A549 (cell line): ENCODE measurements at regions not wholly inside any gene's neighbourhood (a gene's known extent, or its start where the extent isn't known, plus 50 kb on each side); places are given as distances from the start of the nearest gene placed in this dataset.

Source experiments
- ATAC-seq, 2 experiments: fragments of 200-7000 bp in 1 of 2; fragments of >200 bp in 1 of 2; cut with Nextera tagmentation in 1 of 2; cut with Tn5 transposase in 1 of 2; 3 replicates each; pipeline versions ENCODE4 v1.8.0 to v1.9.1; 2018 to 2020; ENCODE audit warnings: mild to moderate bottlenecking in 1 of 2, moderate library complexity in 1 of 2
- CTCF ChIA-PET: fragments of 300-600 bp; sonication (Branson Sonifier 250); formaldehyde crosslinking; extraction: SDS; loops from one replicate; lab custom pipeline; 2021; ENCODE audit warnings: antibody characterized with exemption, inconsistent platforms; lab: Yijun Ruan, JAX
- POLR2A ChIA-PET: fragments of 350-600 bp; formaldehyde crosslinking; extraction: SDS; loops from one replicate; lab custom pipeline; 2021; ENCODE audit warnings: antibody characterized with exemption, inconsistent platforms; lab: Yijun Ruan, JAX
- DNase-seq, 2 experiments: peaks; one replicate each; pipeline versions ENCODE4 v3.0.0 to v3.0.0-alpha.2; 2011 to 2016; ENCODE audit warnings: low read depth in 1 of 2, low spot score in 1 of 2
- FAIRE-seq: peaks from 2 replicates; lab custom pipeline; 2011; peaks lifted over from hg19 to GRCh38; lab: Jason Lieb, UNC
- H3K27ac ChIP-seq, 2 experiments: fragments of >200 bp; sonication (Bioruptor Twin); formaldehyde crosslinking; 3 replicates each; pipeline ENCODE4 v1.5.1; 2016 to 2017
- H3K4me1 ChIP-seq: fragments of >200 bp; sonication (Bioruptor Twin); formaldehyde crosslinking; 3 replicates; pipeline ENCODE4 v1.6.1; 2016
- H3K4me2 ChIP-seq: fragments of >200 bp; sonication (Bioruptor Twin); formaldehyde crosslinking; 3 replicates; pipeline ENCODE4 v1.6.1; 2016
- H3K4me3 ChIP-seq: fragments of >200 bp; sonication (Bioruptor Twin); formaldehyde crosslinking; 3 replicates; pipeline ENCODE4 v1.5.1; 2016
- H3K9me3 ChIP-seq: fragments of >200 bp; sonication (Bioruptor Twin); formaldehyde crosslinking; 3 replicates; pipeline ENCODE4 v1.6.1; 2016
- BCL3 ChIP-seq: fragments of >200 bp; sonication (Bioruptor Twin); formaldehyde crosslinking; IDR thresholded peaks from 3 replicates; pipeline ENCODE4 v1.6.1; 2016
- BHLHE40 ChIP-seq: IDR thresholded peaks from 2 replicates; pipeline ENCODE4 v1.6.1; 2012; ENCODE audit warnings: low read depth, low read length, inconsistent platforms
- CBX8 ChIP-seq: fragments of 200-600 bp; sonication (generic); IDR thresholded peaks from 2 replicates; pipeline ENCODE4 v1.6.1; 2016
- CEBPB ChIP-seq, 2 experiments: fragments of >200 bp in 1 of 2; sonication (Bioruptor Twin) in 1 of 2; formaldehyde crosslinking in 1 of 2; IDR thresholded peaks; 2 replicates each; pipeline ENCODE4 v1.6.1; 2012 to 2016
- EHF ChIP-seq: fragments of 250-450 bp; sonication (Bioruptor Pico); IDR thresholded peaks from 2 replicates; pipeline ENCODE4 v1.5.0; 2020; ENCODE audit warnings: mild to moderate bottlenecking
- EHMT2 ChIP-seq: fragments of 200-600 bp; sonication (generic); IDR thresholded peaks from 2 replicates; pipeline ENCODE4 v1.6.1; 2016; ENCODE audit warnings: antibody characterized with exemption, low read depth, mild to moderate bottlenecking, moderate library complexity
- EP300 ChIP-seq, 2 experiments: fragments of >200 bp; sonication (Bioruptor Twin); formaldehyde crosslinking; IDR thresholded peaks; 2 replicates in 1 of 2; 3 replicates in 1 of 2; pipeline ENCODE4 v1.6.1; 2016 to 2017
- FOSB ChIP-seq: fragments of 250-450 bp; sonication (Bioruptor Pico); IDR thresholded peaks from 2 replicates; pipeline ENCODE4 v1.5.0; 2020; ENCODE audit warnings: mild to moderate bottlenecking, moderate library complexity
- GATA3 ChIP-seq: IDR thresholded peaks from 2 replicates; pipeline ENCODE4 v1.6.1; 2012; ENCODE audit warnings: borderline replicate concordance
- HOXB13 ChIP-seq: fragments of 250-450 bp; sonication (Bioruptor Pico); IDR thresholded peaks from 2 replicates; pipeline ENCODE4 v1.5.0; 2020; ENCODE audit warnings: low read depth, mild to moderate bottlenecking, moderate library complexity
- HOXB5 ChIP-seq: fragments of 250-450 bp; sonication (Bioruptor Pico); IDR thresholded peaks from 2 replicates; pipeline ENCODE4 v1.5.0; 2020; ENCODE audit warnings: mild to moderate bottlenecking, moderate library complexity
- JUNB ChIP-seq: fragments of >200 bp; sonication (Bioruptor Twin); formaldehyde crosslinking; IDR thresholded peaks from 2 replicates; pipeline ENCODE4 v1.6.1; 2016
- MAX ChIP-seq: IDR thresholded peaks from 2 replicates; pipeline ENCODE4 v1.6.1; 2012
- NR3C1 ChIP-seq: fragments of >200 bp; sonication (Bioruptor Twin); formaldehyde crosslinking; IDR thresholded peaks from 3 replicates; pipeline ENCODE4 v1.6.1; 2017
- PBX3 ChIP-seq: IDR thresholded peaks from 2 replicates; pipeline ENCODE4 v1.6.1; 2012
- POLR2A ChIP-seq: IDR thresholded peaks from 2 replicates; pipeline ENCODE4 v1.6.1; 2012; ENCODE audit warnings: mild to moderate bottlenecking, low read length
- POLR2AphosphoS2 ChIP-seq: conservative IDR thresholded peaks from 2 replicates; pipeline ENCODE4 v1.6.1; 2012; ENCODE audit warnings: low read length, improper control_type of control experiment, inconsistent platforms
- RAD21 ChIP-seq, 2 experiments: fragments of >200 bp in 1 of 2; sonication (Bioruptor Twin) in 1 of 2; formaldehyde crosslinking in 1 of 2; IDR thresholded peaks in 1 of 2; conservative IDR thresholded peaks in 1 of 2; 2 replicates in 1 of 2; 3 replicates in 1 of 2; pipeline ENCODE4 v1.6.1; 2012 to 2018; ENCODE audit warnings: inconsistent platforms in 1 of 2
- RARB ChIP-seq: fragments of 250-450 bp; sonication (Bioruptor Pico); IDR thresholded peaks from 2 replicates; pipeline ENCODE4 v1.8.0; 2021; ENCODE audit warnings: mild to moderate bottlenecking, moderate library complexity
- RCOR1 ChIP-seq: fragments of 150-350 bp; IDR thresholded peaks from 2 replicates; pipeline ENCODE4 v1.6.1; 2014; ENCODE audit warnings: antibody characterized with exemption, low read length, low read depth
- RFX5 ChIP-seq: fragments of 450-650 bp; IDR thresholded peaks from 2 replicates; pipeline ENCODE4 v1.7.1; 2014; ENCODE audit warnings: antibody characterized with exemption, mild to moderate bottlenecking, moderate library complexity
- SMC3 ChIP-seq: fragments of >200 bp; sonication (Bioruptor Twin); formaldehyde crosslinking; IDR thresholded peaks from 3 replicates; pipeline ENCODE4 v1.6.1; 2018; ENCODE audit warnings: inconsistent platforms
- SREBF2 ChIP-seq: fragments of 450-650 bp; IDR thresholded peaks from 2 replicates; pipeline ENCODE4 v1.6.1; 2014; ENCODE audit warnings: mild to moderate bottlenecking, moderate library complexity
- TP53 ChIP-seq: fragments of 250-450 bp; sonication (Bioruptor Pico); IDR thresholded peaks from 2 replicates; pipeline ENCODE4 v1.5.0; 2021; ENCODE audit warnings: mild to moderate bottlenecking, moderate library complexity
- ZC3H11A ChIP-seq: fragments of 450-650 bp; IDR thresholded peaks from 2 replicates; pipeline ENCODE4 v1.6.1; 2014; ENCODE audit warnings: antibody characterized with exemption, mild to moderate bottlenecking
- ZFP36 ChIP-seq: fragments of 450-650 bp; IDR thresholded peaks from 2 replicates; pipeline ENCODE4 v1.6.1; 2014; ENCODE audit warnings: borderline replicate concordance; ENCODE audit not compliant: partially characterized antibody
- ZNF302 ChIP-seq: fragments of 250-450 bp; sonication (Bioruptor Pico); IDR thresholded peaks from 2 replicates; pipeline ENCODE4 v1.9.0; 2021; ENCODE audit warnings: inconsistent platforms, mild to moderate bottlenecking, moderate library complexity
- ZSCAN20 ChIP-seq: fragments of 250-450 bp; sonication (Bioruptor Pico); IDR thresholded peaks from 2 replicates; pipeline ENCODE4 v1.8.0; 2022; ENCODE audit warnings: mild to moderate bottlenecking, moderate library complexity
- WGBS: methylation state at CpG from one replicate; pipeline ENCODE4 v1.1.6; 2017; ENCODE audit errors: missing lambda C conversion rate; 5-methylcytosine and 5-hydroxymethylcytosine counted together
- TF ChIP-seq, protein P1 (sequence below): IDR thresholded peaks from 2 replicates; pipeline ENCODE4 v1.6.1; 2012; ENCODE audit warnings: low read depth, borderline replicate concordance
- TF ChIP-seq, protein P2 (sequence below): fragments of 200-600 bp; sonication (generic); IDR thresholded peaks from 2 replicates; pipeline ENCODE4 v1.6.1; 2016; ENCODE audit warnings: antibody characterized with exemption, mild to moderate bottlenecking, moderate library complexity
- TF ChIP-seq, protein P3 (sequence below): fragments of 450-650 bp; IDR thresholded peaks from 2 replicates; pipeline ENCODE4 v1.6.1; 2014; ENCODE audit warnings: antibody characterized with exemption

DNA sequence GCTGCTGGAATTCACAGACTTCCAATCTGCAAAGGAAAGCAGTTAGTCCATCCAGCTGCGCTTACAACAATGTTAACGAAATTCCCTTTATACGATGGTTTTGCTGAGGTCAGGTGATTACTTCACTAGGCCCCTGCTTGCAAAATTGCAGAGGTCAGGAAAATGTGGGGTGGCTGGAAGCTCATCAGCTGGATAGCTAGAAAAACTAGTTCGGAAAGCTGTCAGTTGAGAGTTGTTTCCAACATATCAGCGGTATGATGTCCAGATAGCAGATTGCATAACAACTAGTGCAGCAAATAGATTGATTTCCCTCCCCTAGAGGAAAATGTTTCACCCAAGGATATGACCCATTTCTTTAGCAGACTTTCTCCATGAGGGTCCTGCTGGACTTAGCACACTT is 2021.1 kb upstream of the CELF4 start:
- H3K4me1 ChIP-seq: no peaks in the 10 kb centered on the region
- H3K4me2 ChIP-seq: no peak overlapping the region
- no peak for ATAC-seq
- ChIA-PET CTCF (no interaction called here), POLR2A (no interaction called here)
- no peak for DNase-seq
- H3K9me3 ChIP-seq: no peaks in the 10 kb centered on the region
- WGBS: 90% methylated on average over 5 of the region's 5 CpGs
- no peak overlapping the region for H3K4me3 ChIP-seq
- FAIRE-seq: no peak
- TF ChIP-seq ZSCAN20 (CRISPR knock-in tag) (no peak), RCOR1 (no peak), FOSB (CRISPR knock-in tag) (no peak), CEBPB (IDR thresholded peaks at IDR 0.05) (no peak), ZC3H11A (no peak), POLR2A (no peak), RARB (CRISPR knock-in tag) (no peak), TP53 (CRISPR knock-in tag) (no peak)
- H3K27ac ChIP-seq: no peak overlapping the region

DNA sequence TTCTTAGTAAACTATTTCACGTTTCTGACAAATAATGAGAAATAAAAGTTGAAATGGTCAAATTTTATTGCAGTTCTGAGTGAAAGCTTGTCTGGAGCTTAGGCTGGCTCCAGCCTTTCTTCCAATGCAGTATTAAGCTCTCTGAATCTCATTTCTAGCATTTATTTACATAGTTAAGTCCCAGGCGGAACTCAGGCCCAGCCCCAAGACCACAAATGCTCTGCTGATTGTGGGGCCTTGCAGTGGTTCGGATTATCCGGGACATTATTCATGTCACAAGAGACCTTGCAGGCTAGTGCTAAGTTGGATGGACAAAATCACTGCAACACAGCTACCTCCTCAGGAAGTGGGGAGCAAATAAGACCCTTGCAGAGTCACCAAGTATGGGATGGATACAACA is 2009.3 kb upstream of the CELF4 start:
- no peaks in the 10 kb centered on the region for H3K9me3 ChIP-seq
- CTCF ChIA-PET: interaction anchor here (0.6 to 0.9 kb wide), 3 partner anchors 34 to 537 kb away, joined by 3 to 4 read pairs (median 3); no protein-coding TSS in a partner anchor
- no peak overlapping the region for H3K4me2 ChIP-seq
- POLR2A ChIA-PET: no interaction called here
- 84% methylated on average over 4 of the region's 4 CpGs for WGBS
- H3K4me1 ChIP-seq: no peaks in the 10 kb centered on the region
- DNase-seq: no peak
- H3K27ac ChIP-seq: no peak overlapping the region
- no peak for FAIRE-seq
- no peak for ATAC-seq
- TF ChIP-seq EHMT2 (no peak), JUNB (no peak), EP300 (IDR thresholded peaks at IDR 0.05) (no peak), SREBF2 (no peak), RFX5 (no peak), POLR2AphosphoS2 (no peak), NR3C1 (no peak)
- TF ChIP-seq, protein P1, sequence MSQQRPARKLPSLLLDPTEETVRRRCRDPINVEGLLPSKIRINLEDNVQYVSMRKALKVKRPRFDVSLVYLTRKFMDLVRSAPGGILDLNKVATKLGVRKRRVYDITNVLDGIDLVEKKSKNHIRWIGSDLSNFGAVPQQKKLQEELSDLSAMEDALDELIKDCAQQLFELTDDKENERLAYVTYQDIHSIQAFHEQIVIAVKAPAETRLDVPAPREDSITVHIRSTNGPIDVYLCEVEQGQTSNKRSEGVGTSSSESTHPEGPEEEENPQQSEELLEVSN: no peak
- TF ChIP-seq, protein P2, sequence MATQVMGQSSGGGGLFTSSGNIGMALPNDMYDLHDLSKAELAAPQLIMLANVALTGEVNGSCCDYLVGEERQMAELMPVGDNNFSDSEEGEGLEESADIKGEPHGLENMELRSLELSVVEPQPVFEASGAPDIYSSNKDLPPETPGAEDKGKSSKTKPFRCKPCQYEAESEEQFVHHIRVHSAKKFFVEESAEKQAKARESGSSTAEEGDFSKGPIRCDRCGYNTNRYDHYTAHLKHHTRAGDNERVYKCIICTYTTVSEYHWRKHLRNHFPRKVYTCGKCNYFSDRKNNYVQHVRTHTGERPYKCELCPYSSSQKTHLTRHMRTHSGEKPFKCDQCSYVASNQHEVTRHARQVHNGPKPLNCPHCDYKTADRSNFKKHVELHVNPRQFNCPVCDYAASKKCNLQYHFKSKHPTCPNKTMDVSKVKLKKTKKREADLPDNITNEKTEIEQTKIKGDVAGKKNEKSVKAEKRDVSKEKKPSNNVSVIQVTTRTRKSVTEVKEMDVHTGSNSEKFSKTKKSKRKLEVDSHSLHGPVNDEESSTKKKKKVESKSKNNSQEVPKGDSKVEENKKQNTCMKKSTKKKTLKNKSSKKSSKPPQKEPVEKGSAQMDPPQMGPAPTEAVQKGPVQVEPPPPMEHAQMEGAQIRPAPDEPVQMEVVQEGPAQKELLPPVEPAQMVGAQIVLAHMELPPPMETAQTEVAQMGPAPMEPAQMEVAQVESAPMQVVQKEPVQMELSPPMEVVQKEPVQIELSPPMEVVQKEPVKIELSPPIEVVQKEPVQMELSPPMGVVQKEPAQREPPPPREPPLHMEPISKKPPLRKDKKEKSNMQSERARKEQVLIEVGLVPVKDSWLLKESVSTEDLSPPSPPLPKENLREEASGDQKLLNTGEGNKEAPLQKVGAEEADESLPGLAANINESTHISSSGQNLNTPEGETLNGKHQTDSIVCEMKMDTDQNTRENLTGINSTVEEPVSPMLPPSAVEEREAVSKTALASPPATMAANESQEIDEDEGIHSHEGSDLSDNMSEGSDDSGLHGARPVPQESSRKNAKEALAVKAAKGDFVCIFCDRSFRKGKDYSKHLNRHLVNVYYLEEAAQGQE: no peak
- TF ChIP-seq, protein P3, sequence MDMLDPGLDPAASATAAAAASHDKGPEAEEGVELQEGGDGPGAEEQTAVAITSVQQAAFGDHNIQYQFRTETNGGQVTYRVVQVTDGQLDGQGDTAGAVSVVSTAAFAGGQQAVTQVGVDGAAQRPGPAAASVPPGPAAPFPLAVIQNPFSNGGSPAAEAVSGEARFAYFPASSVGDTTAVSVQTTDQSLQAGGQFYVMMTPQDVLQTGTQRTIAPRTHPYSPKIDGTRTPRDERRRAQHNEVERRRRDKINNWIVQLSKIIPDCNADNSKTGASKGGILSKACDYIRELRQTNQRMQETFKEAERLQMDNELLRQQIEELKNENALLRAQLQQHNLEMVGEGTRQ: no peak
- TF ChIP-seq, all 56 proteins: peak for 0
- no peak overlapping the region for H3K4me3 ChIP-seq

DNA sequence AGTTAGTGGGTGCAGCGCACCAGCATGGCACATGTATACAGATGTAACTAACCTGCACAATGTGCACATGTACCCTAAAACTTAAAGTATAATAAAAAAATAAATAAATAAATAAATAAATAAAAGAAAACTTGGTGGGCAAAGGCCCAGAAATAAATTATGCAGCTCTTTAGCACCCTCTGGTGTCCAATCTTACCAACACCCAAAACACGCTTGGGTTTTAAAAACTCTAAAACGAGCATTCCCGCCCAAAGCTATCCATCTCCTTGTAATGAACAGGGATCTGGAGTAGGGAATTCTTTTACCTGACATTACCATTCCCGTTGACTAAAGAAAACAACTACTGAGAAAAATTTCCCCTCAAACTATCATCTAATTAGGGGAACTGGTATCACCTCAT is 2005.9 kb upstream of the CELF4 start:
- WGBS: 74% methylated on average over 5 of the region's 5 CpGs
- ATAC-seq: no peak
- DNase-seq: peak; percentile 3 to 9
- CTCF ChIA-PET: interaction anchor here (0.6 kb wide), 1 partner anchor 409 kb away, joined by 3 read pairs; no protein-coding TSS in a partner anchor
- Histone ChIP-seq H3K4me3 (no peak overlapping the region), H3K9me3 (no peaks in the 10 kb centered on the region), H3K27ac (no peak overlapping the region), H3K4me1 (no peaks in the 10 kb centered on the region), H3K4me2 (no peak overlapping the region)
- POLR2A ChIA-PET: no interaction called here
- FAIRE-seq: no peak
- TF ChIP-seq RAD21 (conservative IDR thresholded peaks at IDR 0.05 in 1 of 2, IDR thresholded peaks at IDR 0.05 in 1 of 2) (peak; percentile 33 to 41; a peak in 4 of 5 replicates), HOXB5 (no peak), BCL3 (no peak), CEBPB (IDR thresholded peaks at IDR 0.05) (no peak), SMC3 (peak; percentile 29; the same call in 1 of the 3 replicates), EP300 (IDR thresholded peaks at IDR 0.05) (no peak), ZFP36 (no peak), GATA3 (no peak), PBX3 (no peak), ZSCAN20 (CRISPR knock-in tag) (no peak), ZC3H11A (no peak), MAX (no peak), HOXB13 (CRISPR knock-in tag) (no peak), CBX8 (no peak), EHF (CRISPR knock-in tag) (no peak), ZNF302 (CRISPR knock-in tag) (no peak), BHLHE40 (no peak)
